ENCODE measurements at regions not wholly inside any gene's neighbourhood (a gene's known extent, or its start where the extent isn't known, plus 50 kb on each side); places are given as distances from the start of the nearest gene placed in this dataset.

DNA sequence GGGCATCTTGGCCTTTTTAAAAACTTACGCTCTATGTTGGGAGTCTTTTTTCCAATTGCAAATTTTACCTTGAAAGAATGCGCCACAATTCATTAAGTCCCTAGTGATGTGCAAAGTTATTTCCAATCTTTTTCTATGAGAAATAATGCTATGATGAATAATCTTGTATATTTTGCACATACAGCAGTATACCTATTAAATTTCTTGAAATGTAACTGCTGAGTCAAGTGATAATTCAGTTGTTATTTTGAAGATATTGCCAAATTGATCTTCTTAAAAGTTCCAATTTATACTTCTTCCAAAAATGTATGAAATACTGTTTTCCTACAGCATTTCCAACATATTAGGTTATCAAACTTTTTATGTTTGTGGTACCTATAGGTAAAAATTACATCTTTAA is 92.8 kb upstream of the PPP2R2B start:
- no peak overlapping the region for H3K4me3 ChIP-seq (ENCODE audit: control insufficient read depth, low read depth, low read length)
- no peak for DNase-seq (ENCODE audit: low read depth)
- TF ChIP-seq, protein P1, sequence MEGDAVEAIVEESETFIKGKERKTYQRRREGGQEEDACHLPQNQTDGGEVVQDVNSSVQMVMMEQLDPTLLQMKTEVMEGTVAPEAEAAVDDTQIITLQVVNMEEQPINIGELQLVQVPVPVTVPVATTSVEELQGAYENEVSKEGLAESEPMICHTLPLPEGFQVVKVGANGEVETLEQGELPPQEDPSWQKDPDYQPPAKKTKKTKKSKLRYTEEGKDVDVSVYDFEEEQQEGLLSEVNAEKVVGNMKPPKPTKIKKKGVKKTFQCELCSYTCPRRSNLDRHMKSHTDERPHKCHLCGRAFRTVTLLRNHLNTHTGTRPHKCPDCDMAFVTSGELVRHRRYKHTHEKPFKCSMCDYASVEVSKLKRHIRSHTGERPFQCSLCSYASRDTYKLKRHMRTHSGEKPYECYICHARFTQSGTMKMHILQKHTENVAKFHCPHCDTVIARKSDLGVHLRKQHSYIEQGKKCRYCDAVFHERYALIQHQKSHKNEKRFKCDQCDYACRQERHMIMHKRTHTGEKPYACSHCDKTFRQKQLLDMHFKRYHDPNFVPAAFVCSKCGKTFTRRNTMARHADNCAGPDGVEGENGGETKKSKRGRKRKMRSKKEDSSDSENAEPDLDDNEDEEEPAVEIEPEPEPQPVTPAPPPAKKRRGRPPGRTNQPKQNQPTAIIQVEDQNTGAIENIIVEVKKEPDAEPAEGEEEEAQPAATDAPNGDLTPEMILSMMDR (IDR thresholded peaks at IDR 0.05; ENCODE audit: control insufficient read depth, insufficient read depth, low read depth, low read length, missing control alignments), result no peak

DNA sequence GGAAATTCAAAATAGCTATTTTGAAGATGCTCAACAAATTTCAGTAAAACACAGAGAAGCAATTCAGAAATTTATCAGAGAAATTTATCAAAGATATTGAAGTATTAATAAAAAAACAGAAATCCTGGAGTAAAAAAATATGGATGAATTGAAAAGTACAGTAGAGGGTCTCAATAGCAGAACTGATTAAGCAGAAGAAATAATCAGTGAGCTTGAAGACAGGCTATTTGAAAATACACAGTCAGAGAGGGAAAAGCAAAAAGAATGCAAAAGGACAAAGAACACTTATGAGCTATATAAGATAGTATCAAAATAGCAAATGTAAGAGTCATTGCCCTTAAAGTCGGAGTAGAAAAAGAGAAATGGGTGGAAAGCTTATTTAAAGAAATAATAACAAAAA is 107.9 kb upstream of the PPP2R2B start:
- H3K4me3 ChIP-seq (ENCODE audit: control insufficient read depth, low read depth, low read length), result no peak overlapping the region
- TF ChIP-seq, protein P1 (IDR thresholded peaks at IDR 0.05; ENCODE audit: control insufficient read depth, insufficient read depth, low read depth, low read length, missing control alignments), result no peak
- no peak for DNase-seq (ENCODE audit: low read depth)

DNA sequence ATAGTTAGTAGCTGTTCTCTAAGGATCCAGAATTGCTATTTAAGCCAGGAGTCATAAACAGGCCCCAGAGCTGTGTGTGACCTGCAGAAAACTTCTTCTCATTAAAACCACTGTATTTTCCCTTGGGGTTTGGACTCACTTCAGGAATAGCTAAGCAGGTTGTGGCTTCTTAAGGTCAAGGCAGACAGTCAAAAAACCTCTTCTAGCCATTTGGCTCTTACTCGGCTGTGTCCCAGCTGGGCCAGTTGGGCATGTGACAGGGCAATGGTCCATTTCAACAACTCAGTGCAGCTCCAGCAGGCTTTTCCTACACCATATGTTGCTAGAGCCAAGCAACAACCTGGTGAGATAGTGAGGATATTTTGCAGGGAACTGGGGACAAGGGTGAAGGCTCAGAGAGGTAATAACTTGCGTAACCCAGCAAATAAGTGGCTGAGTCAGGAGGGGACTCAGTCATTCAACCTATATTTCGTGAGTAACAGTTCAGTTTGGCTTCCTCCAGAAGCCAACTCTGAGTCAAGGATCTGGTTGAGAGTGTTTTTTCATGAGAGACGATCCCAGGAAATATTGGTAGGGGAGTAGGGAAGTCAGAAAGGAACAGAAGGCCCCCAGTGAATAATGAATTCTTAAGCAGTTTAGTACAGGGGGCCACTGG is 115.4 kb upstream of the PPP2R2B start:
- DNase-seq (ENCODE audit: low read depth), result no peak
- TF ChIP-seq, protein P1 (IDR thresholded peaks at IDR 0.05; ENCODE audit: control insufficient read depth, insufficient read depth, low read depth, low read length, missing control alignments), result no peak
- no peak overlapping the region for H3K4me3 ChIP-seq (ENCODE audit: control insufficient read depth, low read depth, low read length)

DNA sequence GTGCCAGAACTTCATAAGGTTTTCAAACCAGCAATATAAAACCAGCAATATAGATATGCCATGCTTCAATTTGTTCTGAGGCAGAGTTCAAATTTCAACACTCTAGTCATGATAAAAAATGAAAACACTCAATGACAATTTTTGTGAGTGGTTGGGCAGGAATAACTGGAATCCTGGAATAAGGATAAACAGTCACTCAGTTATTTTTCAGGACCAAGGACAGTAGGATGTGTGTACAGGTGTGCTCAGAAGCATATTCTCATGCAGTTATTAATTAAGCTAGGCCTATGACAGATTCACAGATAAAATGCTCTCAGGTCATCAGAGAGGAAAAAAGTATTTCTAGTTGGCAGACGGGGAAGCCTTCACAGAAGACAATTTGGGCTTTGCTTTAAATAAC is 117.3 kb upstream of the PPP2R2B start:
- TF ChIP-seq, protein P1 (IDR thresholded peaks at IDR 0.05; ENCODE audit: control insufficient read depth, insufficient read depth, low read depth, low read length, missing control alignments), result no peak

DNA sequence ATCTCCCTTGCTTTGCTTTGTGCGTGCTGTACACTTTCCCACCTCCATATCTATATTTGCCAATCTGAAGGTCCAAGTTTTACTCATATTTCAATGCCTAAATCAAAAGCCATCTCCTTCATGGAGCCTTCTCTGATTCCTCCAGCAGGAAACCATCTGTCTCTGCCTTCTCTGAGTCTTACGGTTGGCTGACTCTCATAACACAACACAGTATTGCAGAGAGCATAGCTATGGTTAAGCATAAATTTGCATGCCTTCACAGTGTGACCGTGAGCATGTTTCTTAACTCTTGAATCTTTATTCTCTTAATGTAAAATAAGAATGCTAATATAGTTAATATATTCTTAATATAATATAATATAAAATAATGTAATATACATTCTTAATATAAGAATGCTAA is 136.8 kb upstream of the PPP2R2B start:
- H3K4me3 ChIP-seq (ENCODE audit: control insufficient read depth, low read depth, low read length), result no peak overlapping the region
- DNase-seq (ENCODE audit: low read depth), result no peak
- TF ChIP-seq, protein P1 (IDR thresholded peaks at IDR 0.05; ENCODE audit: control insufficient read depth, insufficient read depth, low read depth, low read length, missing control alignments), result no peak

More for the DNA sequence above, 117.3 kb upstream of the PPP2R2B start:
- H3K4me3 ChIP-seq (ENCODE audit: control insufficient read depth, low read depth, low read length), result no peak overlapping the region
- no peak for DNase-seq (ENCODE audit: low read depth)

DNA sequence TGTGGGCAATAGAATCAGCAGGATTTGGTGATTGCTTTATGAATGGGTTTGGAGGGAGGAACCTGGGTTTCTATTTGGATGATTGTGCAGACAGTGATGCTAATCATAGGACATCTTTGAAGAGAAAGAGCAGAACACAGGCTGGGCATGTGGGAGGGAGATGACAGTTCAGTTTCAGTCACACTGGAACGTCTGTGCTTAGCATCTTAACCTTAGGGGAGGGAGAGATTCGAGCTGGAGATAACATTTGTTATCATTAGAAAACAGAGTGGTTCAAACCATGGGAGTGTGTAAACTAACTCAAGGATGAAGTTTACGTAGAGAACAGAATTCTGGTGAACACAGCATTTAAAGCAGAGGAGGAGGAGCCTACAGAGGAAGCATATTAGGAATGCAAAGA is 138.6 kb upstream of the PPP2R2B start:
- DNase-seq (ENCODE audit: low read depth), result no peak
- TF ChIP-seq, protein P1 (IDR thresholded peaks at IDR 0.05; ENCODE audit: control insufficient read depth, insufficient read depth, low read depth, low read length, missing control alignments), result no peak
- no peak overlapping the region for H3K4me3 ChIP-seq (ENCODE audit: control insufficient read depth, low read depth, low read length)
